Myocyte (in vitro differentiated cells): ENCODE measurements at regions not wholly inside any gene's neighbourhood (a gene's known extent, or its start where the extent isn't known, plus 50 kb on each side); places are given as distances from the start of the nearest gene placed in this dataset.

ENCODE experiments used
- DNase-seq: peaks from one replicate; pipeline ENCODE4 v3.0.0-alpha.2; 2012; ENCODE audit warnings: low read depth

- no peak for DNase-seq
Observed at GRCh38 chr11:116535994-116536393, 236.8 kb downstream of the BUD13 start.

- DNase-seq = no peak
Observed at GRCh38 chr11:116535120-116535519, 237.7 kb downstream of the BUD13 start.

GRCh38 chr11:116534270-116534975 is 238.4 kb downstream of the BUD13 start:
- DNase-seq = no peak

- no peak for DNase-seq
Observed at GRCh38 chr11:116533186-116533825, 239.5 kb downstream of the BUD13 start.

GRCh38 chr11:116532066-116532465 is 240.7 kb downstream of the BUD13 start:
- DNase-seq = no peak

- DNase-seq = no peak
Observed at GRCh38 chr11:116530705-116531104, 242.1 kb downstream of the BUD13 start.

GRCh38 chr11:116529271-116529670 is 243.5 kb downstream of the BUD13 start:
- no peak for DNase-seq

- DNase-seq = no peak
Observed at GRCh38 chr11:116527180-116527991, 245.4 kb downstream of the BUD13 start.

GRCh38 chr11:116525961-116526495 is 246.8 kb downstream of the BUD13 start:
- DNase-seq = no peak

- DNase-seq = no peak
Observed at GRCh38 chr11:116519499-116519898, 253.3 kb downstream of the BUD13 start.

- DNase-seq = no peak
Observed at GRCh38 chr11:116518141-116518540, 254.6 kb downstream of the BUD13 start.

- no peak for DNase-seq
Observed at GRCh38 chr11:116517584-116517983, 255.2 kb downstream of the BUD13 start.

- DNase-seq = no peak
Observed at GRCh38 chr11:116517077-116517476, 255.7 kb downstream of the BUD13 start.

- no peak for DNase-seq
Observed at GRCh38 chr11:116515664-116516184, 257.1 kb downstream of the BUD13 start.

GRCh38 chr11:116513894-116514293 is 258.9 kb downstream of the BUD13 start:
- DNase-seq = no peak

- DNase-seq = no peak
Observed at GRCh38 chr11:116513278-116513823, 259.4 kb downstream of the BUD13 start.

- DNase-seq = no peak
Observed at GRCh38 chr11:116512841-116513240, 259.9 kb downstream of the BUD13 start.

- no peak for DNase-seq
Observed at GRCh38 chr11:116511684-116512083, 261.1 kb downstream of the BUD13 start.

GRCh38 chr11:116510886-116511650 is 261.7 kb downstream of the BUD13 start:
- no peak for DNase-seq

GRCh38 chr11:116510166-116510565 is 262.6 kb downstream of the BUD13 start:
- DNase-seq = no peak

- no peak for DNase-seq
Observed at GRCh38 chr11:116509551-116509950, 263.2 kb downstream of the BUD13 start.
